ENCODE measurements at regions not wholly inside any gene's neighbourhood (a gene's known extent, or its start where the extent isn't known, plus 50 kb on each side); places are given as distances from the start of the nearest gene placed in this dataset.

DNA sequence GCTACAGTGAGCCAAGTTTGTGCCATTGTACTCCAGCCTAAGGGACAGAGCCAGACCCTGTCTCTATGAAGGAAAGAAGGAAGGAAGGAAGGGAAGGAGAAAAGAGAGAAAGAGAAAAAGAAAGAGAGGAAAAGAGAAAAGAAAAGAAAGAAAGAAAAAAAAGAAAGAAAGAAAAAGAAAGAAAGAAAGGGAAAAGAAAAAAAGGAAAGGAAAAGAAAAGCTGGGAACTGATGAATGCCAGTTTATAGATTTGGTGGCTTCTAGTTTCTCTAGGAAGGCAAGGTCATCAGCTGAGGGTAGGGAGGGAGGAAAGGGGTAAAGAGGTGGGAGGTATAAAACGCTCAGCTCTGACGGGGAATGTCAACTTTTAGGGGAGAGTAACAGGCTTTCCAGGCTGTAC lies 62.3 kb upstream of the AKT3 start:
- TF ChIP-seq, protein P1, sequence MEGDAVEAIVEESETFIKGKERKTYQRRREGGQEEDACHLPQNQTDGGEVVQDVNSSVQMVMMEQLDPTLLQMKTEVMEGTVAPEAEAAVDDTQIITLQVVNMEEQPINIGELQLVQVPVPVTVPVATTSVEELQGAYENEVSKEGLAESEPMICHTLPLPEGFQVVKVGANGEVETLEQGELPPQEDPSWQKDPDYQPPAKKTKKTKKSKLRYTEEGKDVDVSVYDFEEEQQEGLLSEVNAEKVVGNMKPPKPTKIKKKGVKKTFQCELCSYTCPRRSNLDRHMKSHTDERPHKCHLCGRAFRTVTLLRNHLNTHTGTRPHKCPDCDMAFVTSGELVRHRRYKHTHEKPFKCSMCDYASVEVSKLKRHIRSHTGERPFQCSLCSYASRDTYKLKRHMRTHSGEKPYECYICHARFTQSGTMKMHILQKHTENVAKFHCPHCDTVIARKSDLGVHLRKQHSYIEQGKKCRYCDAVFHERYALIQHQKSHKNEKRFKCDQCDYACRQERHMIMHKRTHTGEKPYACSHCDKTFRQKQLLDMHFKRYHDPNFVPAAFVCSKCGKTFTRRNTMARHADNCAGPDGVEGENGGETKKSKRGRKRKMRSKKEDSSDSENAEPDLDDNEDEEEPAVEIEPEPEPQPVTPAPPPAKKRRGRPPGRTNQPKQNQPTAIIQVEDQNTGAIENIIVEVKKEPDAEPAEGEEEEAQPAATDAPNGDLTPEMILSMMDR (IDR thresholded peaks at IDR 0.05; ENCODE audit: low read depth, low read length), result no peak
- TF ChIP-seq, protein P2, sequence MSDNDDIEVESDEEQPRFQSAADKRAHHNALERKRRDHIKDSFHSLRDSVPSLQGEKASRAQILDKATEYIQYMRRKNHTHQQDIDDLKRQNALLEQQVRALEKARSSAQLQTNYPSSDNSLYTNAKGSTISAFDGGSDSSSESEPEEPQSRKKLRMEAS (IDR thresholded peaks at IDR 0.05; ENCODE audit: low read depth, low read length), result no peak
- no peak for TF ChIP-seq POLR2A (IDR thresholded peaks at IDR 0.05; ENCODE audit: extremely low read depth, insufficient read length)

Data from NB4 (cell line).